ENCODE measurements at regions not wholly inside any gene's neighbourhood (a gene's known extent, or its start where the extent isn't known, plus 50 kb on each side); places are given as distances from the start of the nearest gene placed in this dataset.

- H3K27me3 ChIP-seq (replicated peaks; ENCODE audit: insufficient read depth, low read length) = no peaks in the 10 kb centered on the region
- H3K27ac ChIP-seq (ENCODE audit: low read length) = no peak overlapping the region
- H3K79me2 ChIP-seq (ENCODE audit: low read length) = no peaks in the 10 kb centered on the region
- no peak overlapping the region for H3K9ac ChIP-seq (ENCODE audit: low read length)
- no peak for TF ChIP-seq EZH2 (optimal IDR thresholded peaks at IDR 0.05; ENCODE audit: low read depth, low read length)
- no peak for TF ChIP-seq EZH2phosphoT487 (IDR thresholded peaks at IDR 0.05; ENCODE audit: low read length)
- no peak for TF ChIP-seq CTCF (IDR thresholded peaks at IDR 0.05; ENCODE audit: low read length)
- no peaks in the 10 kb centered on the region for H3K9me2 ChIP-seq (replicated peaks; ENCODE audit: insufficient read depth, low read length)
- H3F3A ChIP-seq (ENCODE audit: insufficient read depth, low read length) = no peaks in the 10 kb centered on the region
- H2AFZ ChIP-seq (ENCODE audit: low read length) = no peak overlapping the region
- no peaks in the 10 kb centered on the region for H4K20me1 ChIP-seq (ENCODE audit: insufficient read depth, low read length)
- H3K9me3 ChIP-seq (replicated peaks; ENCODE audit: insufficient read depth, low read length) = no peaks in the 10 kb centered on the region
- no peak for DNase-seq
- H3K36me3 ChIP-seq (replicated peaks; ENCODE audit: insufficient read depth, low read length) = no peaks in the 10 kb centered on the region
- no peak overlapping the region for H3K4me3 ChIP-seq (ENCODE audit: low read length)
- H3K4me2 ChIP-seq (ENCODE audit: low read depth, low read length) = no peak overlapping the region
- H3K4me1 ChIP-seq (ENCODE audit: low read length) = no peaks in the 10 kb centered on the region
Observed at GRCh38 chr18:75869162-75869561, 441.7 kb upstream of the SMIM21 start.

- Histone ChIP-seq H3K9ac (ENCODE audit: low read length) (no peak overlapping the region), H3K4me3 (ENCODE audit: low read length) (no peak overlapping the region), H3K79me2 (ENCODE audit: low read length) (no peaks in the 10 kb centered on the region), H2AFZ (ENCODE audit: low read length) (no peak overlapping the region), H3K27me3 (replicated peaks; ENCODE audit: insufficient read depth, low read length) (no peaks in the 10 kb centered on the region), H3K4me2 (ENCODE audit: low read depth, low read length) (no peak overlapping the region), H3K4me1 (ENCODE audit: low read length) (no peaks in the 10 kb centered on the region), H3K36me3 (replicated peaks; ENCODE audit: insufficient read depth, low read length) (no peaks in the 10 kb centered on the region), H3F3A (ENCODE audit: insufficient read depth, low read length) (no peaks in the 10 kb centered on the region), H3K9me3 (replicated peaks; ENCODE audit: insufficient read depth, low read length) (no peaks in the 10 kb centered on the region), H3K9me2 (replicated peaks; ENCODE audit: insufficient read depth, low read length) (no peaks in the 10 kb centered on the region), H4K20me1 (ENCODE audit: insufficient read depth, low read length) (no peaks in the 10 kb centered on the region), H3K27ac (ENCODE audit: low read length) (no peak overlapping the region)
- no peak for TF ChIP-seq EZH2phosphoT487 (IDR thresholded peaks at IDR 0.05; ENCODE audit: low read length)
- TF ChIP-seq CTCF (IDR thresholded peaks at IDR 0.05; ENCODE audit: low read length) = no peak
- TF ChIP-seq EZH2 (optimal IDR thresholded peaks at IDR 0.05; ENCODE audit: low read depth, low read length) = no peak
- no peak for DNase-seq
Observed at GRCh38 chr18:75868031-75868430, 440.5 kb upstream of the SMIM21 start.

GRCh38 chr18:75865639-75866038, 438.1 kb upstream of the SMIM21 start:
- H3K27ac ChIP-seq (ENCODE audit: low read length) = no peak overlapping the region
- no peaks in the 10 kb centered on the region for H3K9me2 ChIP-seq (replicated peaks; ENCODE audit: insufficient read depth, low read length)
- H3K4me1 ChIP-seq (ENCODE audit: low read length) = no peaks in the 10 kb centered on the region
- H3K9me3 ChIP-seq (replicated peaks; ENCODE audit: insufficient read depth, low read length) = no peaks in the 10 kb centered on the region
- H3K4me3 ChIP-seq (ENCODE audit: low read length) = no peak overlapping the region
- no peaks in the 10 kb centered on the region for H3K36me3 ChIP-seq (replicated peaks; ENCODE audit: insufficient read depth, low read length)
- H3K27me3 ChIP-seq (replicated peaks; ENCODE audit: insufficient read depth, low read length) = no peaks in the 10 kb centered on the region
- DNase-seq = no peak
- no peaks in the 10 kb centered on the region for H3K79me2 ChIP-seq (ENCODE audit: low read length)
- no peak overlapping the region for H3K9ac ChIP-seq (ENCODE audit: low read length)
- TF ChIP-seq EZH2phosphoT487 (IDR thresholded peaks at IDR 0.05; ENCODE audit: low read length) (no peak), EZH2 (optimal IDR thresholded peaks at IDR 0.05; ENCODE audit: low read depth, low read length) (no peak), CTCF (IDR thresholded peaks at IDR 0.05; ENCODE audit: low read length) (no peak)
- no peak overlapping the region for H3K4me2 ChIP-seq (ENCODE audit: low read depth, low read length)
- no peak overlapping the region for H2AFZ ChIP-seq (ENCODE audit: low read length)
- no peaks in the 10 kb centered on the region for H4K20me1 ChIP-seq (ENCODE audit: insufficient read depth, low read length)
- no peaks in the 10 kb centered on the region for H3F3A ChIP-seq (ENCODE audit: insufficient read depth, low read length)
